ENCODE measurements at regions not wholly inside any gene's neighbourhood (a gene's known extent, or its start where the extent isn't known, plus 50 kb on each side); places are given as distances from the start of the nearest gene placed in this dataset.
A peak's percentile ranks its signal among the peaks of the same experiment; 100 is the strongest.

DNA sequence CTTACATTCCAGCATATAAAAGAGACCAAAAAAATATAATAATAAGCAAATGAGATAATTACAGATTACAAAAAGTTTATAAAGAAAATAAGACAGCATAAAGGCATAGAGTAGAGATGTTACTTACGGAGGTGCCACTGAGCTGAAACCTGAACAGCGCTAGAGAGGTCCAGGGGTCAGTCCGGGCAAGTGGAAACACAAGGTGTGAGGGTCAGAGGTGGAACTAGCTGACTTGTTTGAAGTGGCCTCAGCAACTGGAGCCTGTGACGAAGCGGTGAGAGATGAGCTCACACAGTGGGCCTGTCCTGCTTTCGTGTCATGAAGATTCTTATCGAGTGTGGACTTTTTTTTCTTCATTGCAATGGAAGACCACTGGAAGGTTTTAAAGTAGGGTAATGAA lies 288.3 kb upstream of the TANK start:
- no peak overlapping the region for H2AFZ ChIP-seq (ENCODE audit: low read depth)
- no peaks in the 10 kb centered on the region for H4K20me1 ChIP-seq (ENCODE audit: insufficient read depth)

GRCh38 chr2:160876029-160876428 lies 284.2 kb upstream of the TANK start:
- 0 out of 2 replicates have a peak, but pooled peaks have one; percentile 25 for TF ChIP-seq GATA2 (CRISPR knock-in tag; IDR thresholded peaks at IDR 0.05)
- TF ChIP-seq POLR2AphosphoS5 (IDR thresholded peaks at IDR 0.05; ENCODE audit: low read depth, low read length), result no peak
- TF ChIP-seq, protein P1, sequence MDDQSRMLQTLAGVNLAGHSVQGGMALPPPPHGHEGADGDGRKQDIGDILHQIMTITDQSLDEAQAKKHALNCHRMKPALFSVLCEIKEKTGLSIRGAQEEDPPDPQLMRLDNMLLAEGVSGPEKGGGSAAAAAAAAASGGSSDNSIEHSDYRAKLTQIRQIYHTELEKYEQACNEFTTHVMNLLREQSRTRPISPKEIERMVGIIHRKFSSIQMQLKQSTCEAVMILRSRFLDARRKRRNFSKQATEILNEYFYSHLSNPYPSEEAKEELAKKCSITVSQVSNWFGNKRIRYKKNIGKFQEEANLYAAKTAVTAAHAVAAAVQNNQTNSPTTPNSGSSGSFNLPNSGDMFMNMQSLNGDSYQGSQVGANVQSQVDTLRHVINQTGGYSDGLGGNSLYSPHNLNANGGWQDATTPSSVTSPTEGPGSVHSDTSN (IDR thresholded peaks at IDR 0.05), result no peak
- Histone ChIP-seq H3K4me2 (no peak overlapping the region), H3K36me3 (replicated peaks in 1 of 2; ENCODE audit: control insufficient read depth in 1 of 2, insufficient read depth in 2 of 2, low read length in 1 of 2) (no peaks in the 10 kb centered on the region), H3K9ac (no peak overlapping the region), H3K27me3 (ENCODE audit: insufficient read depth) (no peaks in the 10 kb centered on the region), H3K4me3 (ENCODE audit: low read depth in 2 of 2, low read length in 1 of 2) (no peak overlapping the region), H4K20me1 (ENCODE audit: insufficient read depth) (no peaks in the 10 kb centered on the region), H3K9me2 (no peaks in the 10 kb centered on the region), H3K9me3 (no peaks in the 10 kb centered on the region), H3K79me2 (ENCODE audit: insufficient read depth) (no peaks in the 10 kb centered on the region), H2AFZ (ENCODE audit: low read depth) (no peak overlapping the region), H3K27ac (ENCODE audit: low read depth in 2 of 2, low read length in 1 of 2) (no peak overlapping the region), H3F3A (replicated peaks; ENCODE audit: insufficient read depth) (no peaks in the 10 kb centered on the region), H3K4me1 (ENCODE audit: control insufficient read depth in 1 of 2, insufficient read depth in 2 of 2, low read depth in 1 of 2, low read length in 1 of 2) (no peaks in the 10 kb centered on the region)
- ChIA-PET POLR2A (no interaction called here), CTCF (interaction anchor here (0.8 to 1.0 kb wide), 2 partner anchors 10 to 766 kb away, joined by 3 read pairs; no protein-coding TSS in a partner anchor)
- DNase-seq, result peak; percentile 15
- WGBS (ENCODE audit: low lambda C conversion rate), result 89% methylated on average over 2 of the region's 2 CpGs

More for the DNA sequence above, 288.3 kb upstream of the TANK start:
- TF ChIP-seq FOXM1 (IDR thresholded peaks at IDR 0.05; ENCODE audit: low read depth) (no peak), TAF1 (IDR thresholded peaks at IDR 0.05; ENCODE audit: borderline replicate concordance, low read depth, low read length) (no peak), MXI1 (IDR thresholded peaks at IDR 0.05; ENCODE audit: low read depth, low read length) (no peak), RFX5 (IDR thresholded peaks at IDR 0.05; ENCODE audit: low read length) (no peak), FOXJ3 (CRISPR knock-in tag; IDR thresholded peaks at IDR 0.05) (no peak), FOSL2 (IDR thresholded peaks at IDR 0.05; ENCODE audit: borderline replicate concordance, low read depth) (no peak), ELF1 (IDR thresholded peaks at IDR 0.05) (no peak), TCF12 (IDR thresholded peaks at IDR 0.05) (no peak), ZBTB33 (IDR thresholded peaks at IDR 0.05; ENCODE audit: borderline replicate concordance, low read depth) (no peak), RCOR1 (IDR thresholded peaks at IDR 0.05; ENCODE audit: low read length) (no peak)
- TF ChIP-seq, protein P2, sequence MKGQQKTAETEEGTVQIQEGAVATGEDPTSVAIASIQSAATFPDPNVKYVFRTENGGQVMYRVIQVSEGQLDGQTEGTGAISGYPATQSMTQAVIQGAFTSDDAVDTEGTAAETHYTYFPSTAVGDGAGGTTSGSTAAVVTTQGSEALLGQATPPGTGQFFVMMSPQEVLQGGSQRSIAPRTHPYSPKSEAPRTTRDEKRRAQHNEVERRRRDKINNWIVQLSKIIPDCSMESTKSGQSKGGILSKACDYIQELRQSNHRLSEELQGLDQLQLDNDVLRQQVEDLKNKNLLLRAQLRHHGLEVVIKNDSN (IDR thresholded peaks at IDR 0.05; ENCODE audit: borderline replicate concordance, low read depth), result no peak
- TF ChIP-seq, protein P3, sequence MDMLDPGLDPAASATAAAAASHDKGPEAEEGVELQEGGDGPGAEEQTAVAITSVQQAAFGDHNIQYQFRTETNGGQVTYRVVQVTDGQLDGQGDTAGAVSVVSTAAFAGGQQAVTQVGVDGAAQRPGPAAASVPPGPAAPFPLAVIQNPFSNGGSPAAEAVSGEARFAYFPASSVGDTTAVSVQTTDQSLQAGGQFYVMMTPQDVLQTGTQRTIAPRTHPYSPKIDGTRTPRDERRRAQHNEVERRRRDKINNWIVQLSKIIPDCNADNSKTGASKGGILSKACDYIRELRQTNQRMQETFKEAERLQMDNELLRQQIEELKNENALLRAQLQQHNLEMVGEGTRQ (IDR thresholded peaks at IDR 0.05; ENCODE audit: borderline replicate concordance, low read depth, low read length), result no peak
- no peaks in the 10 kb centered on the region for H3K9me2 ChIP-seq
- 97% methylated on average over 7 of the region's 7 CpGs for WGBS (ENCODE audit: low lambda C conversion rate)
- no peak for DNase-seq
- no peaks in the 10 kb centered on the region for H3K9me3 ChIP-seq
- no peaks in the 10 kb centered on the region for H3K79me2 ChIP-seq (ENCODE audit: insufficient read depth)
- no peak overlapping the region for H3K4me3 ChIP-seq (ENCODE audit: low read depth in 2 of 2, low read length in 1 of 2)
- no peaks in the 10 kb centered on the region for H3F3A ChIP-seq (replicated peaks; ENCODE audit: insufficient read depth)
- H3K4me1 ChIP-seq (ENCODE audit: control insufficient read depth in 1 of 2, insufficient read depth in 2 of 2, low read depth in 1 of 2, low read length in 1 of 2), result peaks cover 0 to 5% of the 10 kb centered on the region in 2 experiments; a peak in 1 of 4 replicates
- H3K27me3 ChIP-seq (ENCODE audit: insufficient read depth), result no peaks in the 10 kb centered on the region
- POLR2A ChIA-PET, result no interaction called here
- CTCF ChIA-PET, result interaction anchor here (0.6 kb wide), 1 partner anchor 393 kb away, joined by 3 read pairs; no protein-coding TSS in a partner anchor
- no peak overlapping the region for H3K9ac ChIP-seq
- H3K4me2 ChIP-seq, result no peak overlapping the region
- H3K27ac ChIP-seq (ENCODE audit: low read depth in 2 of 2, low read length in 1 of 2), result no peak overlapping the region
- no peaks in the 10 kb centered on the region for H3K36me3 ChIP-seq (replicated peaks in 1 of 2; ENCODE audit: control insufficient read depth in 1 of 2, insufficient read depth in 2 of 2, low read length in 1 of 2)

All from SK-N-SH (cell line).